ENCODE measurements at regions not wholly inside any gene's neighbourhood (a gene's known extent, or its start where the extent isn't known, plus 50 kb on each side); places are given as distances from the start of the nearest gene placed in this dataset.

DNA sequence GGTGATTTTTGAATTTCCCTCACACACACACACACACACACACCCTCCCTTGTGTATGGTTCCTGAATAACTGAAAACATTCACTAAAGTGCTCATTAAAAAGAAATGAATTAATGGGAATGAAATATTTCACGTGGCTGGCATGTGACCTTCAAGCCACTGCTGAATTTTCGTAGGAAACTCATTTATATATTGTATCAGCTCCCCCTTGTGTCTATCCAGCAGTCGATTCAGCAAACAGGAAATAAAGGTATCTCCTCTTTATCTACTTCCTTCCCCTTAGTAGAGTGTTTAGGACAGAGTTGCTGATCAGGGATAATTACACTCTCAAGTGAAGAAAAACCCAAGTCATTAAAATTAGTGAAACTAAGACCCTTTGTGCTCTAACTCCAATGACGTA lies 912.6 kb upstream of the LCORL start:
- TF ChIP-seq, protein P1, sequence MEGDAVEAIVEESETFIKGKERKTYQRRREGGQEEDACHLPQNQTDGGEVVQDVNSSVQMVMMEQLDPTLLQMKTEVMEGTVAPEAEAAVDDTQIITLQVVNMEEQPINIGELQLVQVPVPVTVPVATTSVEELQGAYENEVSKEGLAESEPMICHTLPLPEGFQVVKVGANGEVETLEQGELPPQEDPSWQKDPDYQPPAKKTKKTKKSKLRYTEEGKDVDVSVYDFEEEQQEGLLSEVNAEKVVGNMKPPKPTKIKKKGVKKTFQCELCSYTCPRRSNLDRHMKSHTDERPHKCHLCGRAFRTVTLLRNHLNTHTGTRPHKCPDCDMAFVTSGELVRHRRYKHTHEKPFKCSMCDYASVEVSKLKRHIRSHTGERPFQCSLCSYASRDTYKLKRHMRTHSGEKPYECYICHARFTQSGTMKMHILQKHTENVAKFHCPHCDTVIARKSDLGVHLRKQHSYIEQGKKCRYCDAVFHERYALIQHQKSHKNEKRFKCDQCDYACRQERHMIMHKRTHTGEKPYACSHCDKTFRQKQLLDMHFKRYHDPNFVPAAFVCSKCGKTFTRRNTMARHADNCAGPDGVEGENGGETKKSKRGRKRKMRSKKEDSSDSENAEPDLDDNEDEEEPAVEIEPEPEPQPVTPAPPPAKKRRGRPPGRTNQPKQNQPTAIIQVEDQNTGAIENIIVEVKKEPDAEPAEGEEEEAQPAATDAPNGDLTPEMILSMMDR (IDR thresholded peaks at IDR 0.05) = no peak
- no peak for TF ChIP-seq POLR2AphosphoS5 (IDR thresholded peaks at IDR 0.05)
- no peak for TF ChIP-seq EP300 (IDR thresholded peaks at IDR 0.05)
